ENCODE measurements at regions not wholly inside any gene's neighbourhood (a gene's known extent, or its start where the extent isn't known, plus 50 kb on each side); places are given as distances from the start of the nearest gene placed in this dataset.

DNA sequence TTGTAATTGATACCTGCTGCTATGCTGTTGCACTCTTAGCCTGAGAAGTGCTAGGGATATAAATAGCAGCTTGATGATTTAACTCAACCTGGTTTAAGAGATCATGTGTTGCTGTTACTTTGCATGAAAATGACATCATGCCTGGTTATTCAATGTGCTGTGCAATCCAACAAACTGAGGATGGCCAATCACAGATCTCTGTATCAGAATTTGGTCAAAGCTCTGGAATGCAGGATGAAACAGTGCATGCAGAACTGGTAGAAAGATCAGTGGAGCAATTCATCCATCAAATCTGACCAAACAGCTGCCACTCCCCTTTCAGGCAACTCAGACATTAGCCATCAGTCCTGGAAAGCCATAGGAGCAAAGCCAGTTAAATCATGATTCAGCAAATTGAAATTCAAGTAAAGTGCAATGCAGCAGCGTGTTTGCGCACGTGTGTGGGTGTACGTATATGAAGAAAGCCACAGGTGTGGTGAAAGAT, 160.3 kb upstream of the RASGEF1B start:
- intact Hi-C loops (cut with DNase I): no loop called here
- H3K36me3 ChIP-seq: no peaks in the 10 kb centered on the region
- ATAC-seq: peak; percentile 59
- TF ChIP-seq, protein P1, sequence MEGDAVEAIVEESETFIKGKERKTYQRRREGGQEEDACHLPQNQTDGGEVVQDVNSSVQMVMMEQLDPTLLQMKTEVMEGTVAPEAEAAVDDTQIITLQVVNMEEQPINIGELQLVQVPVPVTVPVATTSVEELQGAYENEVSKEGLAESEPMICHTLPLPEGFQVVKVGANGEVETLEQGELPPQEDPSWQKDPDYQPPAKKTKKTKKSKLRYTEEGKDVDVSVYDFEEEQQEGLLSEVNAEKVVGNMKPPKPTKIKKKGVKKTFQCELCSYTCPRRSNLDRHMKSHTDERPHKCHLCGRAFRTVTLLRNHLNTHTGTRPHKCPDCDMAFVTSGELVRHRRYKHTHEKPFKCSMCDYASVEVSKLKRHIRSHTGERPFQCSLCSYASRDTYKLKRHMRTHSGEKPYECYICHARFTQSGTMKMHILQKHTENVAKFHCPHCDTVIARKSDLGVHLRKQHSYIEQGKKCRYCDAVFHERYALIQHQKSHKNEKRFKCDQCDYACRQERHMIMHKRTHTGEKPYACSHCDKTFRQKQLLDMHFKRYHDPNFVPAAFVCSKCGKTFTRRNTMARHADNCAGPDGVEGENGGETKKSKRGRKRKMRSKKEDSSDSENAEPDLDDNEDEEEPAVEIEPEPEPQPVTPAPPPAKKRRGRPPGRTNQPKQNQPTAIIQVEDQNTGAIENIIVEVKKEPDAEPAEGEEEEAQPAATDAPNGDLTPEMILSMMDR (IDR thresholded peaks at IDR 0.05): no peak
- no peak overlapping the region for H3K4me3 ChIP-seq
- H3K27me3 ChIP-seq: no peaks in the 10 kb centered on the region
- DNase-seq: no peak
- H3K27ac ChIP-seq: no peak overlapping the region
- no peaks in the 10 kb centered on the region for H3K9me3 ChIP-seq
- peaks cover 6 to 8% of the 10 kb centered on the region in 2 donors for H3K4me1 ChIP-seq

DNA sequence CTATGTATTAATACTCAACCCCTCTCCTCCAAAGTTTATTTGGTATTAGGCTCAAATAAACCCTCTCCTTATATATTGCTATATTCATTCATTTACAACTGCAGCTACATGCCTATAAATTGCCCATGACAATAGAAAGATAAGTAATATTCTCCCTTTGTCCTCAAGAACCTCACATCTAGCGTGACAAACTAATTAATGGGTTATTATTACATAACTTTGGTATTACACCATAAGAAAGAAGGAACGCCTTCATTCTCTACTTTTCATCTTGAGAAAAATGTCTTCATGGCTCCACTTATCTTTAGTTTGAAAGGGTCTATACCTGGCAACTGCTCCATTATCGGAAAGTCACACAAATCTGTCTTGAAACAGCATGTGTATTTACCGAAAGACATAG, 157.7 kb upstream of the RASGEF1B start:
- no peak for DNase-seq

DNA sequence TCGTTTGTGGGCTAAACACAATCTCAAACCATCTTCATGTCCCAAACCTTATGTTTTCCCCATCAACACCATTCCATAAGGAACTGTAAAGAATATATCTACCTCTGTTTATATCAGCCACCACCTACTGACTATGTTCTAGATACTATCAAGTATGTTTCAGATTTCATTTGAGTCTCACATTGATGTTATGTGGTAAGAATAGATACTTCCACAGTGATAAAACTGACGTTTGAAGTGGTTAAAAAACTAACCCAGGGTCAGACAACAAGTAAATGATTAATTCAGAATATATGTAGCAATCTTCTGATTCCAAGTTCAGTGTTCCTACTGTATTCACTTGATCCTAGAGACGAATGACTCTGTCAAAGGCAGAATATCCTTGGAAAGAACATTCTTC, 156.8 kb upstream of the RASGEF1B start:
- TF ChIP-seq, protein P1 (IDR thresholded peaks at IDR 0.05): no peak
- H3K27ac ChIP-seq: no peak overlapping the region

More for the DNA sequence above, 157.7 kb upstream of the RASGEF1B start:
- Histone ChIP-seq H3K4me3 (no peak overlapping the region), H3K27ac (no peak overlapping the region), H3K36me3 (no peaks in the 10 kb centered on the region), H3K27me3 (no peaks in the 10 kb centered on the region), H3K9me3 (no peaks in the 10 kb centered on the region), H3K4me1 (no peaks in the 10 kb centered on the region)
- TF ChIP-seq, protein P1 (IDR thresholded peaks at IDR 0.05): no peak
- intact Hi-C loops (cut with DNase I): no loop called here
- no peak for ATAC-seq

DNA sequence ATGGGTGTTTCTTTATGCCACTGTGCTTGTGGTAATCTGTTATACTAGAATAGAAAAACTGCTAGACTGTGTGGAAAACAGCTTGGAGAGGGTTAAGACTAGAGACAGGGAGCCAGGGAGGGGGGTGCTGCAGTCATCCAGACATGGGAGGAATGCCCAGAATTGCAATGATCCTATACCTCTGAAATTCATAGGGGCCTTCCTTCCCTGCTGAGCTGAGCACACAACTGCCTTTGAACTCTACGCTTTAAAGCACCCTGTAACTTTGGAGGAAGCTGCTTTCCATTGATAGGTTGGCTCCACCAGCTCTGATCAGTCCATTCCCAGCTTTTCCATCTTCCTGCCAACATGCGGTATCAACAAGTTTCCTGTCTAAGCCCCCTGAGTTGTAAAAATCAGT, 155.9 kb upstream of the RASGEF1B start:
- Histone ChIP-seq H3K27me3 (no peaks in the 10 kb centered on the region), H3K9me3 (no peaks in the 10 kb centered on the region), H3K36me3 (no peaks in the 10 kb centered on the region), H3K27ac (no peak overlapping the region), H3K4me3 (no peak overlapping the region), H3K4me1 (no peaks in the 10 kb centered on the region)
- intact Hi-C loops (cut with DNase I): no loop called here
- DNase-seq (no peak), ATAC-seq (no peak)
- TF ChIP-seq, protein P1 (IDR thresholded peaks at IDR 0.05): no peak

More for the DNA sequence above, 156.8 kb upstream of the RASGEF1B start:
- ATAC-seq (no peak), DNase-seq (no peak)
- Histone ChIP-seq H3K27me3 (no peaks in the 10 kb centered on the region), H3K9me3 (no peaks in the 10 kb centered on the region), H3K4me1 (no peaks in the 10 kb centered on the region), H3K36me3 (no peaks in the 10 kb centered on the region), H3K4me3 (no peak overlapping the region)
- intact Hi-C loops (cut with DNase I): no loop called here

DNA sequence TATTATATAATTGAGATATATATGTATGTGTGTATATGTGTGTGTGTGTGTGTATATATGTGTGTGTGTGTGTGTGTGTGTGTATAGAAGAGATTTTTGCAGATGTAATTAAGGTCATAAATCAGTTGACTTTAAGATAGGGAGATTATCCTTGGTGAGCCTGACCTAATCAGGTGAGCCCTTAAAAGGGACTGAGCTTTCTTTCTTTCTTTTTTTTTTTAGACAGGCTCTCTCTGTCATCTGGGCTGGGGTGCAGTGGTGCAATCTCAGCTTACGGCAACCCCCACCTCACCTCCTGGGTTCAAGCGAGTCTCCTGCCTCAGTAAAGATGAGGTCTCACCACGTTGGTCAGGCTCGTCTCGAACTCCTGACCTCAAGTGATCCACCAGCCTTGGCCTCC, 155.1 kb upstream of the RASGEF1B start:
- H3K9me3 ChIP-seq: no peaks in the 10 kb centered on the region
- intact Hi-C loops (cut with DNase I): no loop called here
- H3K36me3 ChIP-seq: no peaks in the 10 kb centered on the region
- H3K27me3 ChIP-seq: no peaks in the 10 kb centered on the region
- H3K4me3 ChIP-seq: no peak overlapping the region
- H3K27ac ChIP-seq: no peak overlapping the region
- no peaks in the 10 kb centered on the region for H3K4me1 ChIP-seq
- DNase-seq (no peak), ATAC-seq (no peak)
- TF ChIP-seq, protein P1 (IDR thresholded peaks at IDR 0.05): no peak
